GM23338 (cell line): ENCODE measurements at regions not wholly inside any gene's neighbourhood (a gene's known extent, or its start where the extent isn't known, plus 50 kb on each side); places are given as distances from the start of the nearest gene placed in this dataset.

Experiments
- ATAC-seq: fragments of 200-7000 bp; cut with Tn5 transposase; 3 replicates; pipeline ENCODE4 v1.9.1; 2020
- DNase-seq: peaks from one replicate; pipeline ENCODE4 v3.0.0-alpha.2; 2015; ENCODE audit warnings: low spot score
- H2AFZ ChIP-seq: fragments of 200-600 bp; sonication (generic); 2 replicates; pipeline ENCODE4 v1.8.0; 2016; ENCODE audit warnings: antibody characterized with exemption, mild to moderate bottlenecking, moderate library complexity
- H3F3A ChIP-seq: fragments of 200-600 bp; sonication (generic); replicated peaks from 2 replicates; pipeline ENCODE4 v1.8.0; 2017; ENCODE audit warnings: antibody characterized with exemption, mixed run types, low read depth
- H3K27ac ChIP-seq: fragments of 200-600 bp; sonication (generic); 2 replicates; pipeline ENCODE4 v1.6.1; 2016; ENCODE audit warnings: low read depth
- H3K27me3 ChIP-seq: fragments of 200-600 bp; sonication (generic); 2 replicates; pipeline ENCODE4 v1.8.0; 2016; ENCODE audit warnings: mild to moderate bottlenecking, mixed run types, moderate library complexity; ENCODE audit not compliant: insufficient read depth
- H3K36me3 ChIP-seq: fragments of 200-600 bp; sonication (generic); 2 replicates; pipeline ENCODE4 v1.8.0; 2016; ENCODE audit warnings: mild to moderate bottlenecking; ENCODE audit not compliant: insufficient read depth
- H3K4me1 ChIP-seq: fragments of 200-600 bp; sonication (generic); 2 replicates; pipeline ENCODE4 v1.8.0; 2016; ENCODE audit warnings: mild to moderate bottlenecking, moderate library complexity; ENCODE audit not compliant: insufficient read depth
- H3K4me2 ChIP-seq: fragments of 200-600 bp; sonication (generic); 2 replicates; pipeline ENCODE4 v1.7.1; 2017; ENCODE audit warnings: mixed run types
- H3K4me3 ChIP-seq: fragments of 200-600 bp; sonication (generic); 2 replicates; pipeline ENCODE4 v1.6.1; 2016; ENCODE audit warnings: mixed run types
- H3K79me2 ChIP-seq: fragments of 200-600 bp; sonication (generic); replicated peaks from 2 replicates; pipeline ENCODE4 v1.8.0; 2017; ENCODE audit warnings: mild to moderate bottlenecking; ENCODE audit not compliant: insufficient read depth
- H3K9me2 ChIP-seq: fragments of 200-600 bp; sonication (generic); 2 replicates; pipeline ENCODE4 v1.8.0; 2017; ENCODE audit not compliant: insufficient read depth
- H4K20me1 ChIP-seq: fragments of 200-600 bp; sonication (generic); replicated peaks from 2 replicates; pipeline ENCODE4 v1.8.0; 2017; ENCODE audit warnings: mild to moderate bottlenecking; ENCODE audit not compliant: insufficient read depth
- H3K27ac Mint-ChIP-seq: 2 replicates; pipeline ENCODE4 v1.8.0; 2020; ENCODE audit warnings: inconsistent platforms, mild to moderate bottlenecking, moderate library complexity, mixed read lengths
- H3K27me3 Mint-ChIP-seq: 3 replicates; pipeline ENCODE4 v1.8.0; 2022; ENCODE audit warnings: low read depth, mild to moderate bottlenecking, moderate library complexity, mixed read lengths, inconsistent platforms; ENCODE audit not compliant: insufficient read depth, poor library complexity
- H3K36me3 Mint-ChIP-seq: 3 replicates; pipeline ENCODE4 v1.8.0; 2021; ENCODE audit warnings: low read depth, mild to moderate bottlenecking, inconsistent platforms, moderate library complexity, mixed read lengths
- H3K4me1 Mint-ChIP-seq: 3 replicates; pipeline ENCODE4 v1.8.0; 2020; ENCODE audit warnings: mild to moderate bottlenecking, inconsistent platforms, mixed read lengths
- H3K4me3 Mint-ChIP-seq: 3 replicates; pipeline ENCODE4 v1.8.0; 2021; ENCODE audit warnings: moderate library complexity, mild to moderate bottlenecking, inconsistent platforms, mixed read lengths
- H3K9me3 Mint-ChIP-seq: 3 replicates; pipeline ENCODE4 v1.8.0; 2020; ENCODE audit warnings: moderate library complexity, mild to moderate bottlenecking, inconsistent platforms, mixed read lengths
- CREB1 ChIP-seq: fragments of 250-450 bp; sonication (Bioruptor Pico); IDR thresholded peaks from 2 replicates; pipeline ENCODE4 v1.5.0; 2020; ENCODE audit warnings: low read depth, mild to moderate bottlenecking, moderate library complexity
- ETS1 ChIP-seq: IDR thresholded peaks from 2 replicates; pipeline ENCODE4 v1.6.1; 2016; ENCODE audit warnings: antibody characterized with exemption
- EZH2 ChIP-seq: fragments of 200-600 bp; sonication (generic); IDR thresholded peaks from one replicate; pipeline ENCODE4 v1.8.0; 2017; ENCODE audit warnings: antibody characterized with exemption, mild to moderate bottlenecking, low read depth; ENCODE audit not compliant: unreplicated experiment
- EZH2phosphoT487 ChIP-seq: fragments of 200-600 bp; sonication (generic); IDR thresholded peaks from one replicate; pipeline ENCODE4 v1.8.1; 2018; ENCODE audit warnings: antibody characterized with exemption; ENCODE audit not compliant: unreplicated experiment
- JUNB ChIP-seq: IDR thresholded peaks from one replicate; pipeline ENCODE4 v1.6.1; 2016; ENCODE audit warnings: antibody characterized with exemption; ENCODE audit not compliant: unreplicated experiment
- NANOG ChIP-seq: IDR thresholded peaks from 2 replicates; pipeline ENCODE4 v1.6.1; 2016; ENCODE audit warnings: antibody characterized with exemption, borderline replicate concordance
- POLR2AphosphoS5 ChIP-seq: IDR thresholded peaks from 2 replicates; pipeline ENCODE4 v1.6.1; 2016; ENCODE audit warnings: antibody characterized with exemption, low read depth
- REST ChIP-seq: IDR thresholded peaks from one replicate; pipeline ENCODE4 v1.6.1; 2018; ENCODE audit warnings: antibody characterized with exemption; ENCODE audit not compliant: unreplicated experiment
- STAT1 ChIP-seq: IDR thresholded peaks from one replicate; pipeline ENCODE4 v1.6.1; 2016; ENCODE audit warnings: antibody characterized with exemption; ENCODE audit not compliant: unreplicated experiment
- ZNF114 ChIP-seq: fragments of 250-450 bp; sonication (Bioruptor Pico); IDR thresholded peaks from 2 replicates; pipeline ENCODE4 v1.5.0; 2020; ENCODE audit warnings: mild to moderate bottlenecking, moderate library complexity
- ZNF331 ChIP-seq: fragments of 250-450 bp; sonication (Bioruptor Pico); IDR thresholded peaks from 2 replicates; pipeline ENCODE4 v1.5.0; 2020; ENCODE audit warnings: low read depth, mild to moderate bottlenecking, moderate library complexity

- TF ChIP-seq ZNF114 (CRISPR knock-in tag) (no peak), REST (no peak), JUNB (no peak), NANOG (no peak), ETS1 (no peak)
These were observed 125.7 kb upstream of the FAM3C start (continued) for GRCh38 chr7:121521711-121522400.

- Mint-ChIP-seq H3K36me3 (no peaks in the 10 kb centered on the region), H3K9me3 (no peaks in the 10 kb centered on the region; the same call in 2 of the 3 replicates), H3K27me3 (no peaks in the 10 kb centered on the region), H3K4me1 (no peaks in the 10 kb centered on the region), H3K27ac (no peak overlapping the region), H3K4me3 (no peak overlapping the region)
- Histone ChIP-seq H3K27me3 (no peaks in the 10 kb centered on the region), H3K27ac (no peak overlapping the region), H3K79me2 (no peaks in the 10 kb centered on the region), H3F3A (no peaks in the 10 kb centered on the region), H3K4me3 (no peak overlapping the region), H3K4me2 (no peak overlapping the region), H3K36me3 (no peaks in the 10 kb centered on the region), H3K4me1 (no peaks in the 10 kb centered on the region), H4K20me1 (no peaks in the 10 kb centered on the region), H2AFZ (peak overlapping the region; percentile 18; the same call in 1 of the 2 replicates), H3K9me2 (peaks cover 14% of the 10 kb centered on the region)
- DNase-seq: no peak
- no peak for ATAC-seq
- TF ChIP-seq ETS1 (no peak), JUNB (no peak), CREB1 (no peak), STAT1 (no peak), EZH2phosphoT487 (no peak), ZNF331 (no peak), POLR2AphosphoS5 (no peak), EZH2 (no peak), REST (no peak), NANOG (no peak), ZNF114 (CRISPR knock-in tag) (no peak)
These were observed 124.8 kb upstream of the FAM3C start for GRCh38 chr7:121520911-121521310.
